ENCODE measurements at regions not wholly inside any gene's neighbourhood (a gene's known extent, or its start where the extent isn't known, plus 50 kb on each side); places are given as distances from the start of the nearest gene placed in this dataset.

DNA sequence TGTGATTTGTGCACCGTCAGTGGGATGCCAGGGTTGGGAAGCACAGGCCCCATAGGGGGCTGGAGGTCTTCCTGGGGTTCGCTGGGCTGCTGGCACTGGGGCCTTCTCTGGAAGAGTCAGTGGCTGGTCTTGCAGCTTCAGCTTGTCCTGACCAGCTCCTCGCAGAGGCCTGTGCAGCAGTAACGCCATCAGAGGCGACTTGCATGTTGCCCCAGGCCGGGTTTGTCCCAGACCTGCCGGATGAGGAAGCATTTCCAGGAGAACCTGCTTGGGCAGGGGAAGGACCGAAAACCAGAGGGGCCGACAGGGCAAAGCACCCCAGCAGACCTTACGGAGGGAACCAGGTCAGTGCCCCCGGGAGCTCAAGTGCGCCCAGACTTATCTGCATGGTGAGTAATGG, 54.7 kb upstream of the IRX2 start:
- H3K27me3 ChIP-seq (ENCODE audit: insufficient read depth in 3 of 3, low read length in 2 of 3), result peaks cover 0 to 1% (median 0%) of the 10 kb centered on the region in 3 donors
- H3K9me3 ChIP-seq, result no peaks in the 10 kb centered on the region
- intact Hi-C loops (cut with DNase I), result no loop called here
- no peaks in the 10 kb centered on the region for H3K4me1 ChIP-seq
- ATAC-seq (no peak), DNase-seq (no peak)
- no peaks in the 10 kb centered on the region for H3K36me3 ChIP-seq (ENCODE audit: insufficient read depth in 1 of 2, low read depth in 1 of 2)
- TF ChIP-seq, protein P1, sequence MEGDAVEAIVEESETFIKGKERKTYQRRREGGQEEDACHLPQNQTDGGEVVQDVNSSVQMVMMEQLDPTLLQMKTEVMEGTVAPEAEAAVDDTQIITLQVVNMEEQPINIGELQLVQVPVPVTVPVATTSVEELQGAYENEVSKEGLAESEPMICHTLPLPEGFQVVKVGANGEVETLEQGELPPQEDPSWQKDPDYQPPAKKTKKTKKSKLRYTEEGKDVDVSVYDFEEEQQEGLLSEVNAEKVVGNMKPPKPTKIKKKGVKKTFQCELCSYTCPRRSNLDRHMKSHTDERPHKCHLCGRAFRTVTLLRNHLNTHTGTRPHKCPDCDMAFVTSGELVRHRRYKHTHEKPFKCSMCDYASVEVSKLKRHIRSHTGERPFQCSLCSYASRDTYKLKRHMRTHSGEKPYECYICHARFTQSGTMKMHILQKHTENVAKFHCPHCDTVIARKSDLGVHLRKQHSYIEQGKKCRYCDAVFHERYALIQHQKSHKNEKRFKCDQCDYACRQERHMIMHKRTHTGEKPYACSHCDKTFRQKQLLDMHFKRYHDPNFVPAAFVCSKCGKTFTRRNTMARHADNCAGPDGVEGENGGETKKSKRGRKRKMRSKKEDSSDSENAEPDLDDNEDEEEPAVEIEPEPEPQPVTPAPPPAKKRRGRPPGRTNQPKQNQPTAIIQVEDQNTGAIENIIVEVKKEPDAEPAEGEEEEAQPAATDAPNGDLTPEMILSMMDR (IDR thresholded peaks at IDR 0.05), result no peak
- WGBS, 3 donors, result 68 to 83% (median 74%) methylated on average over 12 of the region's 12 CpGs
- H3K4me3 ChIP-seq, result no peak overlapping the region
- H3K27ac ChIP-seq, result no peak overlapping the region

DNA sequence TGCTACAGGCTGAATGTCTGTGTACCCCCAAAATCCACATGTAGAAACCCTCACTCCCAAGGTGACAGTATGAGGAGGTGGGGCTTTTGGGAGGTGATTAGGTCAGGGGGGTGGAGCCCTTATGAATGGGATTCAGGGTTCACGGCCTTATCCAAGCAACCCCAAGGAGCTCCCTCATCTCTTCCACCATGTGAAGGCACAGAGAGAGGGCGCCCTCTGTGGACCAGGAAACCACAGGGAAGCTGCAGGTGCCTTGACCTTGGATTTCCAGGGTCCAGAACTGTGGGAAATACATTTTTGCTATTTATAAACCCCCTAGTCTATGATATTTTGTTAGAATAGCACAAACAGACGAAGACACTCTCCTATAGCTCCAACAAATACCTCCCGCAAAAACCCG, 53.6 kb upstream of the IRX2 start:
- Histone ChIP-seq H3K4me3 (no peak overlapping the region), H3K36me3 (ENCODE audit: insufficient read depth in 1 of 2, low read depth in 1 of 2) (no peaks in the 10 kb centered on the region), H3K27ac (no peak overlapping the region), H3K9me3 (no peaks in the 10 kb centered on the region), H3K4me1 (no peaks in the 10 kb centered on the region), H3K27me3 (ENCODE audit: insufficient read depth in 3 of 3, low read length in 2 of 3) (no peaks in the 10 kb centered on the region)
- no peak for ATAC-seq
- TF ChIP-seq, protein P1 (IDR thresholded peaks at IDR 0.05), result no peak
- DNase-seq, result no peak
- WGBS, 3 donors, result 60 to 62% (median 60%) methylated on average over 5 of the region's 5 CpGs
- intact Hi-C loops (cut with DNase I), result no loop called here

DNA sequence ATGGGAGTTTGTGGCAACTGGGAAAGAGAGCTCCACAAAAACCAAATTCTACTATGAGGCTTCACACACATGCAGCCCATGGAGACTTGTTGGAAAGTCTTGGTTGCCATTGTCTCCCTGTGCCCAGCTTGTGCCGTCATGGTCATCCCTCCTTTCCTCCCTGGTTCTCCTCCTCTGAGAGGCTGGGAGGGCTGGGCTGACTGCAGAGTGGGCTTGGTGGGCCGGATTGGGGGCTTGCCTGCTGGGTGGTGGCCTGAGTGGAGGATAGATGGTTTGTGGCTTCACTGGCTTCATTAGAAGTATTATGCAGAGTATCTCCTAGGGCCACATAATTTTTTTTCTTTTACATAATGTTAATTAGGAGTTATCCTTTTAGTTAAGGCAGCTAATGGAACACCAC, 52.3 kb upstream of the IRX2 start:
- Histone ChIP-seq H3K27me3 (ENCODE audit: insufficient read depth in 3 of 3, low read length in 2 of 3) (no peaks in the 10 kb centered on the region), H3K9me3 (no peaks in the 10 kb centered on the region)

DNA sequence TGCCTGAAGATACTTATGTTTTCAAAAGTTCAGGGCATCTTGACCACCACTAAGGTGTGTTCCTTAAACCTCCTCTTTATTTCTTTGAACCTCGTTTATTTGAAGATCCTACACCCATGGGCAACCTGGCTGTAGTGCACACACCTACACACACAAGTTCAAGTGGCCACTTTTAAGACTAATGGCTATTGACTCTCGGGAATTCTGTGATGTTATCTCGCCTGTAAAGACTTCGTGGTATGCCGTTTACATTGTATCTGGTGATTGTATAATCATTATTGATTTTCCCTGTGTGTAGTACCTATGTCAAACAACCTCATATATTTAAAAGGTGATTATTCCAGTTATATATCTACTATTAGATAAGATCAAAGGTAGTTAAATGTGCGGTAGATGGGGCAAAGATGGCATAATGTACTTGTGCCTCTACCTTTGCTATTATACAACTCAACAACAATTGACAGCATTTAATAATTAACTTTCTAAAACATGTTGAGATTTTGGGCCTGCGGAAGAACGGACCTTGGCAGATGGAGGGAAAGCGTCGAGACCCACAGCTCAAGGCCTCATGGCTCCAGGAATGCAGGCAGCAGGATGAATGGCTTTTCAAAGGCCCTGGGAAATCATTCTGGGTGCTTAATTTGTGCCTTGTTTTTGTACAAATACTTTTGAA, 51.4 kb upstream of the IRX2 start:
- H3K4me3 ChIP-seq, result no peak overlapping the region
- no peak for ATAC-seq
- no peaks in the 10 kb centered on the region for H3K27me3 ChIP-seq (ENCODE audit: insufficient read depth in 3 of 3, low read length in 2 of 3)
- no peak overlapping the region for H3K27ac ChIP-seq
- H3K4me1 ChIP-seq, result no peaks in the 10 kb centered on the region
- TF ChIP-seq, protein P1 (IDR thresholded peaks at IDR 0.05), result no peak
- 82 to 83% (median 83%) methylated on average over 10 of the region's 10 CpGs for WGBS, 3 donors
- H3K36me3 ChIP-seq (ENCODE audit: insufficient read depth in 1 of 2, low read depth in 1 of 2), result no peaks in the 10 kb centered on the region
- H3K9me3 ChIP-seq, result no peaks in the 10 kb centered on the region
- intact Hi-C loops (cut with DNase I), result no loop called here
- DNase-seq, result no peak

More for the DNA sequence above, 52.3 kb upstream of the IRX2 start:
- DNase-seq, result no peak
- intact Hi-C loops (cut with DNase I), result no loop called here
- no peak for ATAC-seq
- TF ChIP-seq, protein P1 (IDR thresholded peaks at IDR 0.05), result no peak
- H3K36me3 ChIP-seq (ENCODE audit: insufficient read depth in 1 of 2, low read depth in 1 of 2), result no peaks in the 10 kb centered on the region
- no peaks in the 10 kb centered on the region for H3K4me1 ChIP-seq
- no peak overlapping the region for H3K4me3 ChIP-seq
- H3K27ac ChIP-seq, result no peak overlapping the region
- WGBS, 3 donors, result 66 to 82% (median 70%) methylated on average over 2 of the region's 2 CpGs

Measured in psoas muscle (tissue), 7 donors.